D721Med (cell line): ENCODE measurements at regions not wholly inside any gene's neighbourhood (a gene's known extent, or its start where the extent isn't known, plus 50 kb on each side); places are given as distances from the start of the nearest gene placed in this dataset.
A peak's percentile ranks its signal among the peaks of the same experiment; 100 is the strongest.

Experiments
- DNase-seq: peaks from one replicate; pipeline ENCODE4 v3.0.0; 2011; ENCODE audit warnings: low spot score; ENCODE audit not compliant: insufficient read length
- FAIRE-seq: peaks from 2 replicates; lab custom pipeline; 2011; peaks lifted over from hg19 to GRCh38; lab: Jason Lieb, UNC
- TF ChIP-seq, protein P1 (sequence below): IDR thresholded peaks from 2 replicates; pipeline ENCODE4 v1.5.1; 2012; ENCODE audit warnings: mild to moderate bottlenecking, control low read depth; ENCODE audit not compliant: insufficient read depth; ENCODE audit errors: missing control alignments

DNA sequence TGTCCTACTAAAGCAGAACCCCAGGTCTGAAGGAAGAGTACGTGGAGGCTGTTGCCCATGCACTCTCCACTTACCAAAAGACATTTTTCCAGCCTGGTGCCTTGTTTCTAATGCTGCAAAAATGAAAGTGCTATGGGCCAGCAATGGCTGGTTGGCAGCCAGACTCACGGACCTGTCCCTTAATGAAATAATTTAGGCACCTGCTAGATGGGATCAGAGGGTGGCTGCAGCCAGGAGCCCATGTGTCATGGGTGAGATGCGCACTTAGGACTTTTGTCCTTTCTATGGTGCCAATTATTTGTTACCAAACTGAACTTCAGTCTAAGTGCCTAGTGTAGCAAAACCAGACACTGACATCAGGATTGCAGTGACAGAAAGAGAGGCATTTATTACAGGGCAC lies 276.3 kb downstream of the YTHDC2 start:
- FAIRE-seq, result no peak
- TF ChIP-seq, protein P1, sequence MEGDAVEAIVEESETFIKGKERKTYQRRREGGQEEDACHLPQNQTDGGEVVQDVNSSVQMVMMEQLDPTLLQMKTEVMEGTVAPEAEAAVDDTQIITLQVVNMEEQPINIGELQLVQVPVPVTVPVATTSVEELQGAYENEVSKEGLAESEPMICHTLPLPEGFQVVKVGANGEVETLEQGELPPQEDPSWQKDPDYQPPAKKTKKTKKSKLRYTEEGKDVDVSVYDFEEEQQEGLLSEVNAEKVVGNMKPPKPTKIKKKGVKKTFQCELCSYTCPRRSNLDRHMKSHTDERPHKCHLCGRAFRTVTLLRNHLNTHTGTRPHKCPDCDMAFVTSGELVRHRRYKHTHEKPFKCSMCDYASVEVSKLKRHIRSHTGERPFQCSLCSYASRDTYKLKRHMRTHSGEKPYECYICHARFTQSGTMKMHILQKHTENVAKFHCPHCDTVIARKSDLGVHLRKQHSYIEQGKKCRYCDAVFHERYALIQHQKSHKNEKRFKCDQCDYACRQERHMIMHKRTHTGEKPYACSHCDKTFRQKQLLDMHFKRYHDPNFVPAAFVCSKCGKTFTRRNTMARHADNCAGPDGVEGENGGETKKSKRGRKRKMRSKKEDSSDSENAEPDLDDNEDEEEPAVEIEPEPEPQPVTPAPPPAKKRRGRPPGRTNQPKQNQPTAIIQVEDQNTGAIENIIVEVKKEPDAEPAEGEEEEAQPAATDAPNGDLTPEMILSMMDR, result no peak
- no peak for DNase-seq

DNA sequence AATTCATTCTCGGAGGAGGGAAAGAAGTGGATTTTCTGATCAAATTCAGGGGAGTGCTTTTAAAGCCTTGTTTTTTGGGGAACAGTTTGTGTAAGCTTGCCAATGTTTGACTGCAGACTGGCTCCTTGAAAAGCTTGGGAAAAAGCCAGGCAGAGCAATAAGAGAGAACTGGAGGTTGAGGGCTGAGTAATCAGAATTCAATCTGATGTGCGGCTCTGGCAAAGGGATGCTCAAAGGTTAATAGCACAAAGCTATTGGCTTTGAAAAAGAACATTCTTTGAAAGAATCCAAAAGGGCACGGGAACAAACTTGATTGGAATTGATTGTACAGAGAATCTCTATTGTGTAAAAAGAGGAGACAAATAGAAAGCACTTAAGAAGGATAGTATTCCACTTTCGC lies 279.3 kb downstream of the YTHDC2 start:
- TF ChIP-seq, protein P1, result no peak
- no peak for FAIRE-seq

DNA sequence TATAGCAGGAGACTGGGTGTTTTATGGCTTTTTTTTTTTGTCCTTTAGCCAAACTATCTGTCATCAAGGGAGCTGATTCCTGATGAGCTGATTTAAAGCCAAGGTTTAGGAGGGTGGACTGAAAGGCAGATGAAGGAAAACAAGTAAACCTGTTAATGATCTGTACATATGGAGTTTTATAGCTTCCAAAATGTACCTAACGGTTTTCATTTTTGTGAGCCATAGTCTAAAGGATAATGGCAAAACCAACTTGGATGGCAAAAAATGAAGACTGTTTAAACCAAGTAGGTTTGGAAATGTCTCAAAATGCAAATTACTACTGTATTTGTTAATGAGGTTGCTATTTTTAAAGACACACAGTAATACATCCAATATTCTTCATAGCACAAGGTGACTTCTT lies 281.5 kb downstream of the YTHDC2 start:
- FAIRE-seq, result no peak
- no peak for DNase-seq
- TF ChIP-seq, protein P1, result no peak

More for the DNA sequence above, 279.3 kb downstream of the YTHDC2 start:
- DNase-seq, result no peak

DNA sequence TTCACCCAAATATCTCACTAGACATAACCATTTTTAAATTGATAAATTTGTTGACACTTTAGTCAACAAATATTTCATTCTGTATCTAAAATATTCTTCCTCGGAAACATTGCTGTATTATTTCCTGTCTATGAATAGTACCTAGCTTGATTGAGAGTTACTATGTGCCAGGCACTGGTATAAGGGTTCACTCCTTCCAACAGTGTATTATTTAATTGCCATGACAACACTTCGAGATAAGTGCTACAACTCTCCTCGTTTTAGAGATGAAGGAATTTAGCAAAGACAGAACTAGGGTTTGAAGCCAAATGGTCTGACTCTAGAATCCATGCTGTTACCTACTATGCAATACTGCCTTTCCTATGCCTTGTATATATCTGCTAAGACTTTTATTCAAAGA lies 287.2 kb downstream of the YTHDC2 start:
- DNase-seq (no peak), FAIRE-seq (no peak)
- TF ChIP-seq, protein P1, result no peak

DNA sequence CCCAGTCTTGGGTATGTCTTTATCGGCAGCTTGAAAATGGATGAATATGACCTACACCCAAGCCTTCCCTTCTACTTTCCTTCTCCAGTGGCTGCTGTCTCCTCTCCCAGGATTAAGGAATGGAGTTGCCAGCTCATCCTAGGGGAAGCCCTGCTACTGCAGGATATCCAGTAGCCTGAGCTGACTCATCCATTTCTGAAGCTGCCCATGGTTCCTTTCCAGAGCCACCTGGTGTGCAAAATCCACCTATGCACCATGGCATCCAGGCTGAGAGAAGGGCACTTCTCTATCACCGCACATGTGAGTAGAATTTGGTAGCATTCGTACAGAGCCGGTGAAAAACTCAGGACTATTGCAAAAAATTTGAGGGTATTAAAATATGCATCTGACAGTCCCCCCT lies 290.8 kb downstream of the YTHDC2 start:
- no peak for FAIRE-seq
- TF ChIP-seq, protein P1, result no peak
- DNase-seq, result no peak

DNA sequence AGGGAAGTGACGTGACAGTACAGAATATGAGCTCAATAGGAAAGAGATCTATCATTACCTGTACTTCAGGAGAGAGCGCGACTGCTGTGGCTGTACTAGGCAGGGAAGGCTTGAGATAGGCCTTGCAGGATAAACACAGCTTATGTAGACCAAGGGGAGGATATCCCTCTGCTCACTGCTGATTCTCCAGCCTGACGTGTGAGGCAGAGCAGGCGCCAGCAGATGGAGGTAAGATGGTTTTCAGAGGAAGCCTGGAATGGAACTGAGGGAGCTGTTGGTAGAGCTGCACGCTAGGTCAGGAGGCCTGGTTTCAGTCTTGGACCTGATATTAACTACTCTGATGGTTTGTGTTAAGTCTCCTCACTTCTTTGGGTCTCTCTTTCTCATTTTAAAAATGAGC lies 291.4 kb downstream of the YTHDC2 start:
- DNase-seq (no peak), FAIRE-seq (no peak)
- TF ChIP-seq, protein P1, result no peak

DNA sequence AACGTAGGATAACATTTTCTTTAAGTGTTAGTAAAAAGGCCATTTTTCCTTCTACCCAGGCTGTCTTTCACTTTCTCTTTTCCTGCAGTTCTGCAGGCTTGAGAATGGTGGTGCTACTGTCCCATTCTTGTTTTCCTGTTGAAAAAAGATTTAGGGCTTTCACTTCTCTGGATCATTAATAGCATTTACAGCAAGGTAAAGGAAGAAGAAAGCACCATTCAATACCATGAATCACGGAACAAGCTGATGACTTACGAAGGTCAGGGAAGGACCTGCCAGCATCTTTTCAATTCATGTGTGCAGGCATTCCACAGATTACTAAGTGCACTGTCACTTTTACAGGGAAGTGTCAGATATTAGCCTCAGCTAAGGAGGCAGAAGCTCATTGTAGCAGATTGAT lies 292.8 kb downstream of the YTHDC2 start:
- no peak for FAIRE-seq
- TF ChIP-seq, protein P1, result peak; percentile 46

More for the DNA sequence above, 292.8 kb downstream of the YTHDC2 start:
- no peak for DNase-seq
